Natural killer cell treated with Interleukin-12 subunit alpha and Interleukin-12 subunit beta and Interleukin-15 and Interleukin-18, amount 100 ng/mL, for 72 hours (primary cell): ENCODE measurements at regions not wholly inside any gene's neighbourhood (a gene's known extent, or its start where the extent isn't known, plus 50 kb on each side); places are given as distances from the start of the nearest gene placed in this dataset.
"Not testable (repeated sequence)": the region's sequence is repeated elsewhere in the genome, so short reads cannot be mapped to it uniquely, and the experiment has no call there.

Source experiments
- ATAC-seq, 2 donors: fragments of 150-1000 bp; cut with Tn5 transposase in 1 of 2; sonication (Bioruptor Pico), chemical (Tn5 transposase) in 1 of 2; 2 replicates each; pipeline ENCODE4 v1.10.0; 2021
- DNase-seq: peaks from one replicate; pipeline ENCODE4 v3.0.0; 2022; ENCODE audit warnings: low spot score
- H3K27ac Mint-ChIP-seq, 2 donors: 1 replicate in 1 of 2; 2 replicates in 1 of 2; pipeline ENCODE4 v1.8.0; 2022; ENCODE audit warnings: mixed read lengths in 2 of 2, mild to moderate bottlenecking in 1 of 2, moderate library complexity in 1 of 2
- H3K27me3 Mint-ChIP-seq, 2 donors: 1 replicate in 1 of 2; 2 replicates in 1 of 2; pipeline ENCODE4 v1.8.0; 2022; ENCODE audit warnings: mixed read lengths in 2 of 2
- H3K36me3 Mint-ChIP-seq: one replicate; pipeline ENCODE4 v1.8.0; 2022; ENCODE audit warnings: mixed read lengths
- H3K4me1 Mint-ChIP-seq, 2 donors: 1 replicate in 1 of 2; 2 replicates in 1 of 2; pipeline ENCODE4 v1.8.0; 2022; ENCODE audit warnings: low read depth in 2 of 2, mixed read lengths in 2 of 2, mild to moderate bottlenecking in 1 of 2
- H3K4me3 Mint-ChIP-seq: one replicate; pipeline ENCODE4 v1.8.0; 2022; ENCODE audit warnings: mixed read lengths
- H3K9me3 Mint-ChIP-seq: 2 replicates; pipeline ENCODE4 v1.8.0; 2022; ENCODE audit warnings: mixed read lengths

DNA sequence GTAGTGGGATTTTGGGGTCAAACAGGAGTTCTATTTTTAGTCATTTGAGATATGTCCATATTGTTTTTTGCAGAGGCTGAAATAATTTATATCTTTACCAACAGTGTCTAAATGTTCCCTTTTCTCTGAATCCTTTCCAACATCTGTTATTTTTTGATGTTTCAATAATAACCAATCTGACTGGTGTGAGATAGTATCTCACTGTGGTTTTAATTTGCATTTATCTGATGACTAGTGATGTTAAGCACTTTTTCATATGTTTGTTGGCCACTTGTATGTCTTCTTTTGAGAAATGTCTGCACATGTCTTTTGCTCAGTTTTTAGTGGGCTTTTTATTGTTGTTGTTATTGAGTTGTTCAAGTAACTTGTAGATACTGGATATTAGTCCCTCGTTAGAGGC, 1325.0 kb downstream of the BRINP3 start:
- Mint-ChIP-seq H3K36me3 (peaks cover 7% of the 10 kb centered on the region), H3K27me3 (no peaks in the 10 kb centered on the region), H3K9me3 (peaks cover 10% of the 10 kb centered on the region)

GRCh38 chr1:189158155-189158554, 1319.5 kb downstream of the BRINP3 start:
- H3K4me1 Mint-ChIP-seq: no peaks in the 10 kb centered on the region
- ATAC-seq (no peak), DNase-seq (no peak)
- H3K27ac Mint-ChIP-seq: no peak overlapping the region
- H3K9me3 Mint-ChIP-seq: peaks cover 6% of the 10 kb centered on the region
- peaks cover 11% of the 10 kb centered on the region for H3K36me3 Mint-ChIP-seq
- no peaks in the 10 kb centered on the region for H3K27me3 Mint-ChIP-seq
- no peak overlapping the region for H3K4me3 Mint-ChIP-seq

More for the DNA sequence above, 1325.0 kb downstream of the BRINP3 start:
- Mint-ChIP-seq H3K27ac (no peak overlapping the region), H3K4me3 (no peak overlapping the region), H3K4me1 (no peaks in the 10 kb centered on the region)
- ATAC-seq (no peak), DNase-seq (no peak)

DNA sequence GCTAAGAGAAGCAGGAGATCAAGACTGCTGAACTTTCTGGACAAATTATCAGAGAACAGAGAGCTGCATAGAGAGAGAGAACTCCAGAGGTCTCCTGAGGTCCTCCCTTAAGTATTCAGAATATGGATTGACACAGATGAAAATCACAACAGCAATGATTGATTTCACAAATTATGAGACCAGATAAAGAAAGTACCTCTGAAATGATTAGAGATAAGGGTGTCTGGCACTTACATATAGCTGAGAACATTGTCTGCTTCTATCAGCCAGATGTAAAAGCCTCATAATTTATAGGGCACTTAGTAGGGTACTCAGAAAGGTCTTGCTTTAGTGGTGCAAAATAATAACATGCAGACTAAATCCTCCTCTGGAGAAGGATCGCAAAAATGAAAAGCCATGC, 1301.8 kb downstream of the BRINP3 start:
- ATAC-seq: no peak
- no peak for DNase-seq
- Mint-ChIP-seq H3K27me3 (no peaks in the 10 kb centered on the region), H3K36me3 (no peaks in the 10 kb centered on the region), H3K4me1 (no peaks in the 10 kb centered on the region), H3K27ac (no peak overlapping the region), H3K4me3 (no peak overlapping the region), H3K9me3 (peaks cover 24% of the 10 kb centered on the region)

DNA sequence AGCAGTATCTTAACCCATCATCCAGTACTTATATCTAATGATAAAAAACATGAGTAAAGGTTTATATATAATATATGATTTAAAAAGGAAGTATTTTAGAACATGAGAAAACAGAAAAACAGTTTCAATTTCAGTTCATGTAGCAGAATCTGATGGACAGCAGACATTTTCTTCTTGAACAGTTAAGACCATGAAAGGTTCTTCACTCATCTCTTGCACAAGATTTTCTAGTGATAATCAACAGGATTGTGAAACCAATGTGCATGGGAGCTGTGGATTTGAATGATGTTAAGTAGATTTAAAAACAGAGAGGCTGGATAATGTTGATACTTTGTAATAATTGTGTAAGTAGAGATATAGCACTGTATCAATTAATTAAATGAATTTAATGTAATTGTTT, 1297.6 kb downstream of the BRINP3 start:
- Mint-ChIP-seq H3K27ac (no peak overlapping the region), H3K9me3 (peaks cover 24% of the 10 kb centered on the region), H3K4me3 (no peak overlapping the region), H3K4me1 (no peaks in the 10 kb centered on the region), H3K27me3 (no peaks in the 10 kb centered on the region), H3K36me3 (no peaks in the 10 kb centered on the region)
- ATAC-seq (no peak), DNase-seq (no peak)

GRCh38 chr1:189185097-189185496, 1292.6 kb downstream of the BRINP3 start:
- no peak for ATAC-seq
- H3K27me3 Mint-ChIP-seq: no peaks in the 10 kb centered on the region
- H3K4me1 Mint-ChIP-seq: no peaks in the 10 kb centered on the region
- no peak for DNase-seq
- H3K4me3 Mint-ChIP-seq: no peak overlapping the region
- peaks cover 14% of the 10 kb centered on the region for H3K9me3 Mint-ChIP-seq
- peaks cover 4% of the 10 kb centered on the region for H3K36me3 Mint-ChIP-seq
- H3K27ac Mint-ChIP-seq: no peak overlapping the region

DNA sequence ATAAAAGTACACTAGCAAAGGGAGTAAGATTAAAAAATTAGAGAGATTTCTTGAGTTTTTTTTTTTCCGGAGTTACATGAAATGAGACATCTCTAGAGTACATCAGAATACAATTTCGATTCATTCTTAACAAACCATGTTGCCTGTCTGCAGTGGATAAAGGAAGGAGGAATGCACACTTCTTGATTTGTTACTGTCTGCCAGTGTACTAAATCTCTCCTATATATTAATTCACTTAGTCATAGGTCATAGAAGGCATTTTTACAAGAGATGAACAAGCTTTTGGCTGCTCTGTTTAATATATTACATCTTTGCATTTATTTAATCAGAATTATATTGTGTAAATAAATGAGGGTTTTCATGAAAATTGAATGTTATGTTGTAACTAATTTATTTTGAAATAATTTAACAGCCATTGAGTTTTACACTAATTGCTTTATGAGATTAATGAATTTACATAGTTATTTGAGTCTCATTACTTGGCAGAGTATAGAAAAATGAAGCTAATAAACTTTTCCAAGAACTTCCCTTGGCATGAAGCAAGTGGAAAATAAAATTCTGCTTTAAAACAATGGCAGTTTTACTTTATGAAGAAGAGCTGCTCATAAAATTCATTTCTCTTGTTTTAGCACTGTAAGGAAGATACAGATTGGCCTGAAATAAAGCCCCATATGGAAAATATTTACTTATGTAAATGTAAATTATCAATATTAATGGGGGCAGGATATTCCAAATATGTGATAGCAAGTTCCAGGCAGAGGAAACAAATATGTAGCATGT, 1284.7 kb downstream of the BRINP3 start:
- Mint-ChIP-seq H3K9me3 (peaks cover 9% of the 10 kb centered on the region), H3K36me3 (peaks cover 4% of the 10 kb centered on the region)

DNA sequence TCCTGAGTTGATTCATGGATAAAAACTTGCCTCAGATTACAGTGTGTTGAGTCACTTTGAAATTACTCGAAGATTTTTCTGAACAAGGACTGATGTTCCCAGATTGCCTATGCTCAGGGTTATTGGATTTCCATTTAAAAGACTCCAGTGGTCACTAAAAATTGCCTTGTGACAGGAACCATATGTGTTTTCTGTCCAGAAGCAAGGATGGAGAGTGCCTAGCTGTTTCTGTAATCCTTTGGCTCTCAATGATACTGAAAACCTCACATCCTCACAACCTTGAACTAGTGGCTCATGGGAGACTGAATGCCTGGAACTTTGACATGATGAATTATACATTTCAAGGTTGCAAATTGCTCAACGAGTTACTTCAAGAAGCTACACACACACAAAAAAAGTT, 1271.8 kb downstream of the BRINP3 start:
- Mint-ChIP-seq H3K9me3 (peaks cover 4% of the 10 kb centered on the region), H3K4me1 (no peaks in the 10 kb centered on the region), H3K36me3 (peaks cover 7% of the 10 kb centered on the region), H3K27ac (no peak overlapping the region), H3K27me3 (no peaks in the 10 kb centered on the region), H3K4me3 (no peak overlapping the region)
- ATAC-seq: no peak
- DNase-seq: no peak

More for the DNA sequence above, 1284.7 kb downstream of the BRINP3 start:
- Mint-ChIP-seq H3K27me3 (no peaks in the 10 kb centered on the region), H3K27ac (no peak overlapping the region), H3K4me1 (no peaks in the 10 kb centered on the region), H3K4me3 (no peak overlapping the region)
- no peak for ATAC-seq
- no peak for DNase-seq

DNA sequence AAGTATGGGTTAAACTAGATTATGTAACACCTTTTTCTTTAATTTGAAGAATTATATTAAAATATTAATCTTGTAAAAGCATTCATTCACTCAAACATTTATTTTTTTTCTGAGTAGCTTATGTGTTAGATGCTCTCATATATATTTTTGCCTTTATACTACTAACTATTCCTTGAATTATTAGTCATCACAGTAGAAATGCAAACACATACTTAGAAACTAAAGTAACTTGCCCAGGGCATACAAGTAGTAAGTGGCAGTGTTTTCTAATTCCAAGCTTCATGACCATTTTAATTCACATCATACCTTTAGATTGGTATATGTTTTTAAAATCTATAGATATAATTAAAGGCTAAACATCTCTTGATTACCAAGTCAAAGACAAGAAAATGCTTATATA, 1271.0 kb downstream of the BRINP3 start:
- Mint-ChIP-seq H3K27me3 (no peaks in the 10 kb centered on the region), H3K27ac (no peak overlapping the region), H3K9me3 (peaks cover 4% of the 10 kb centered on the region), H3K4me1 (no peaks in the 10 kb centered on the region), H3K36me3 (peaks cover 7% of the 10 kb centered on the region), H3K4me3 (no peak overlapping the region)
- ATAC-seq (no peak), DNase-seq (no peak)

- peaks cover 7% of the 10 kb centered on the region for H3K36me3 Mint-ChIP-seq
- no peaks in the 10 kb centered on the region for H3K27me3 Mint-ChIP-seq
- H3K4me1 Mint-ChIP-seq: no peaks in the 10 kb centered on the region
- no peak overlapping the region for H3K4me3 Mint-ChIP-seq
- no peak overlapping the region for H3K27ac Mint-ChIP-seq
- peaks cover 8% of the 10 kb centered on the region for H3K9me3 Mint-ChIP-seq
- no peak for ATAC-seq
- DNase-seq: no peak
Observed at GRCh38 chr1:189211742-189212141, 1265.9 kb downstream of the BRINP3 start.

- Mint-ChIP-seq H3K27ac (no peak overlapping the region), H3K36me3 (peaks cover 7% of the 10 kb centered on the region), H3K4me3 (no peak overlapping the region), H3K9me3 (peaks cover 8% of the 10 kb centered on the region), H3K27me3 (no peaks in the 10 kb centered on the region), H3K4me1 (no peaks in the 10 kb centered on the region)
- ATAC-seq: no peak
- DNase-seq: no peak
Observed at GRCh38 chr1:189212606-189213005, 1265.1 kb downstream of the BRINP3 start.

GRCh38 chr1:189216886-189217285, 1260.8 kb downstream of the BRINP3 start:
- ATAC-seq (no peak), DNase-seq (no peak)
- H3K4me1 Mint-ChIP-seq: no peaks in the 10 kb centered on the region
- peaks cover 10% of the 10 kb centered on the region for H3K9me3 Mint-ChIP-seq
- no peak overlapping the region for H3K4me3 Mint-ChIP-seq
- H3K36me3 Mint-ChIP-seq: no peaks in the 10 kb centered on the region
- H3K27ac Mint-ChIP-seq: no peak overlapping the region
- no peaks in the 10 kb centered on the region for H3K27me3 Mint-ChIP-seq

- Mint-ChIP-seq H3K36me3 (no peaks in the 10 kb centered on the region), H3K4me3 (no peak overlapping the region), H3K27ac (no peak overlapping the region), H3K4me1 (no peaks in the 10 kb centered on the region), H3K9me3 (peaks cover 10% of the 10 kb centered on the region), H3K27me3 (no peaks in the 10 kb centered on the region)
- ATAC-seq (no peak), DNase-seq (no peak)
Observed at GRCh38 chr1:189217646-189218045, 1260.0 kb downstream of the BRINP3 start.

DNA sequence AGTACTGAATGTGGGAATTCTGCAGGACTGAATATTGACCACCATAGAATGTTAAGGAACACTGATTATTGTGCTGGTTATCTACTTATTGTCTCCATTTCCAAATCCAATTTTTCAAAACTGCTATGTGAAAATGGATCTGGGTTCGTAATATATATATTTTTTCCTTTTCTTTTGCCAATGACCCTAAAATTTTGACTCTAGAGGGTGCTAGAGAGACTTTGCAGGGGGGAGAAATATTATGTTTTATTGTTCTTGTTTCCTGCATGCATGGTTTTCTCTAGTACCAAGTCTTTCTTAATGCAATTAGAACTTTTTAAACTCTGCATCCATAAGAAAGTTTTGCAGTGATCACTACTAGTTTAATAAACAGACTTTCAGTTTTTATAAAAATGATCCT, 1256.9 kb downstream of the BRINP3 start:
- Mint-ChIP-seq H3K9me3 (peaks cover 19% of the 10 kb centered on the region), H3K36me3 (no peaks in the 10 kb centered on the region), H3K4me1 (no peaks in the 10 kb centered on the region), H3K27me3 (no peaks in the 10 kb centered on the region), H3K27ac (no peak overlapping the region), H3K4me3 (no peak overlapping the region)
- DNase-seq (no peak), ATAC-seq (no peak)

DNA sequence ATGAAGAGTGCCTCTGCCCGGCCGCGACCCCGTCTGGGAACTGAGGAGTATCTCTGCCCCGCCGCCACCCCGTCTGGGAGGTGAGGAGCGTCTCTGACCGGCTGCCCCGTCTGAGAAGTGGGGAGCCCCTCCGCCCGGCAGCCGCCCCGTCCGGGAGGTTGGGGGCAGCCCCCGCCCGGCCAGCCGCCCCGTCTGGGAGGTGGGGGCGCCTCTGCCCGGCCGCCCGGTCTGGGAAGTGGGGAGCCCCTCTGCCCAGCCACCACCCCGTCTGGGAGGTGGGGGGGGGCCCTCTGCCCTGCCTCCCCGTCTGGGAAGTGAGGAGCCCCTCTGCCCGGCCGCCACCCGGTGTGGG, 1251.9 kb downstream of the BRINP3 start:
- not testable (repeated sequence) for H3K27me3 Mint-ChIP-seq, H3K27ac Mint-ChIP-seq, H3K36me3 Mint-ChIP-seq, H3K4me3 Mint-ChIP-seq, ATAC-seq, DNase-seq, H3K4me1 Mint-ChIP-seq
- H3K9me3 Mint-ChIP-seq: peaks cover 13% of the 10 kb centered on the region

GRCh38 chr1:189226779-189227178, 1250.9 kb downstream of the BRINP3 start:
- H3K27ac Mint-ChIP-seq: no peak overlapping the region
- H3K4me3 Mint-ChIP-seq: no peak overlapping the region
- no peaks in the 10 kb centered on the region for H3K4me1 Mint-ChIP-seq
- H3K36me3 Mint-ChIP-seq: no peaks in the 10 kb centered on the region
- no peaks in the 10 kb centered on the region for H3K27me3 Mint-ChIP-seq
- DNase-seq: no peak
- no peak for ATAC-seq
- peaks cover 13% of the 10 kb centered on the region for H3K9me3 Mint-ChIP-seq
